GM18505 (cell line): ENCODE measurements at regions not wholly inside any gene's neighbourhood (a gene's known extent, or its start where the extent isn't known, plus 50 kb on each side); places are given as distances from the start of the nearest gene placed in this dataset.
"Not testable (repeated sequence)": the region's sequence is repeated elsewhere in the genome, so short reads cannot be mapped to it uniquely, and the experiment has no call there.

ENCODE experiments used
- ATAC-seq: cut with Tn5 transposase; IDR thresholded peaks from one replicate; pipeline ENCODE4 v1.9.1; 2021; ENCODE audit not compliant: unreplicated experiment
- POLR2A ChIP-seq: IDR thresholded peaks from 4 replicates; pipeline ENCODE4 v1.6.1; 2011; ENCODE audit warnings: borderline replicate concordance; ENCODE audit not compliant: insufficient read depth, insufficient read length; ENCODE audit errors: extremely low read depth

DNA sequence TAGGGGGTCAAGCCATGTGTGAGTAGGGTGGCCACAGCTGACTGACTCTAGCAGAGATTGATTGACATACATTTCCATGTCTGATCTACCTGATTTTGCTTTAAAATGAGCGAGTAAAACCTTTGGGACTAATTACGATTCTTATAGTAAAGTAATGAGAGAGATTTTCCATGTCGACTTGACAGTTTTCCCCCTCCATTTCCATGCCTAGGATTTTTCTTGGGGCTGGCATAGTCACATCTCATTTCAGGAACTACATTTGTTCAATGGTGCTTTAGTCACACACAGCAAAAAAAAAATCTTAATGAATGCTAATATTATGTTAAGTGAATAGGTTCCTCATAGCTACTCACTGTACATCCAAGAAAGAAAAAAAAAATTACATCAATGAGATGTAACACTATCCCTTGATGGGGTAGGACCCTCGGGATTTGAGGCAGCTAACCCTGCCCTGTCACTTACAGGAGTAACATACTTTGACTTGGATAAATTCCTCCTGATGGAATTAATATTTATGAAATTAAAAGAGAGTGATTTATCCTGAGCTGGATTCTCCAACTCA, 690.9 kb downstream of the TDRD15 start:
- ATAC-seq: no peak
- no peak for TF ChIP-seq POLR2A

- TF ChIP-seq POLR2A: no peak
- ATAC-seq: no peak
Measured at GRCh38 chr2:21818212-21818795, 694.5 kb downstream of the TDRD15 start.

DNA sequence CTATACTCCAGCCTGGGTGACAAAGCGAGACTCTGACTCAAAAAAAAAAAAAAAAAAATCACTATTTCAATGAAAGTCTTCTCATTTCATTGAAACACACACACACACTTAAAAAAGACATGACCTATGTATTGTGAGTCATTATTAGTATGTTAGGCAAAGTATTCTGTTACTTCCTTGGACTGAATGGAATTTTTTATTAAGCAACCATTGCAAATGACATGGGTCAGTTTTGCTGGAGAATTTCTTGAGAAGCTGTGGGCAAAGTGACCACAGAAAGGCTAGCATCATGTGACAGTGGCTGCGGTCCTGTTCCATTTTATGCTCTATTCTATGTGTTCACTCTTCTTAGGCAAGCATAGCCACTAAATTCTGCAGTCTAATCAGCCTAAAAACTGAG, 695.7 kb downstream of the TDRD15 start:
- ATAC-seq: no peak
- TF ChIP-seq POLR2A: no peak

DNA sequence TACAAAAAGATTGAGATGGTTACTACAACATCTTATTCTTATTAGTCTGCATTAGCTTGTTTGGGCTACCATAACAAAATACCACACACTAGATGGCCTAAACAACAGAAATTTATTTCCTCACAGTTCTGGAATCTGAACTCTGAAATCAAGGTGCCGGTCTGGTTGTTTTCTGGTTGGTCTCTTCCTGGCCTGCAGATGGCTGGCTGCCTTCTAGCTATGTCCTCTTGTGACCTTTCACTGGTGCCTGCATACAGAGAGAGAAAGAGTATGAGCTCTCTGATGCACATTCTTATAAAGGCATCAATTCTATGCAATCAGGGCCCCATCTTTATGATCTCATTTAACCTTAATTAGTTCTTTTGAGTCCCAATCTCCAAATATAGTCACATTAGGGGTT, 696.5 kb downstream of the TDRD15 start:
- ATAC-seq: no peak
- no peak for TF ChIP-seq POLR2A

DNA sequence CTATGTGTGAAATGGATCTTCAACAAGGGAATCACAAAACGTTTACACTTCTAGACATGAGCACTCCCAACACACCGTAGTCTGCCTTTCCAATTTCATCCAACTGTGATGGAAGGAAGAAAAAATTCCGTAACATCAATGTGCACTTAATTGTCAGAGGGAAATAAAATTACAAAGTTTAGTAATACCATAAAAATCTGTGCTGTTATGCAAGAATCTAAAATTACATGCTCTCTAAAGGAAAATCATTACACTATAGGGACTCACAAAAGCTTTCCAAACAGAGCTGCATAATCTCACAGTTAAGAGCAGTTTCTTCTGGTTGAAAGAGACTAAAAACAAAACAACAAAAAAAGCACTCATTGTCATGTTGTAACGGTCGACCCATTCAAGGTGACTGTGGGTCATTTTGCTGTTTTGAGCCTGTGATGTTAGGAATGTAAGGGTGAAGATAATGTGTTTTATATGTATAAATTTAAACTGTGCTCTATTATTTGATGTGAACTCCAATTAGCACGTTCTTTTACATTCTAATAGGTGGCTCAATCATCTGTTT, 698.0 kb downstream of the TDRD15 start:
- ATAC-seq: no peak

GRCh38 chr2:21822505-21822904, 698.7 kb downstream of the TDRD15 start:
- ATAC-seq: no peak
- TF ChIP-seq POLR2A: no peak

More for the DNA sequence above, 698.0 kb downstream of the TDRD15 start:
- TF ChIP-seq POLR2A: no peak

DNA sequence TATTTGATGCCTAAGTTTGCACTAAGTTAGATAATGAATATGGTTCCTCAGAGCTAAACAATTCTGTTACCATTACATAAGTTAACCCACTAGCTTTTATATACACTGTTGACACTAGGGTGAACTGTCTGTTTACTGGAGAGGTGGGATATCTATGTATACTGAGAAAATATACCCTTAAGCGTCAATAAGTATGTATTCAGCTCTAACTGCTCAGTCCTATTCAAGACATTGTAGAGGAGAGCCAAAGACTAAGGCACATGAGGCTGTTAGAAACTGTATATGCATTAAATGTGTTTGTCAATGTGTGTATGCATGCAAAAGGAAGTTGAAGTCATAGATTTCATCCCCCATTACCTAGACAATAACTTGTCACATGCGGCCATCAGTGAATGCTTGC, 710.0 kb downstream of the TDRD15 start:
- no peak for ATAC-seq
- no peak for TF ChIP-seq POLR2A

- no peak for TF ChIP-seq POLR2A
- no peak for ATAC-seq
Measured at GRCh38 chr2:21836261-21836660, 712.5 kb downstream of the TDRD15 start.

- no peak for ATAC-seq
- no peak for TF ChIP-seq POLR2A
Measured at GRCh38 chr2:21836719-21837118, 713.0 kb downstream of the TDRD15 start.

DNA sequence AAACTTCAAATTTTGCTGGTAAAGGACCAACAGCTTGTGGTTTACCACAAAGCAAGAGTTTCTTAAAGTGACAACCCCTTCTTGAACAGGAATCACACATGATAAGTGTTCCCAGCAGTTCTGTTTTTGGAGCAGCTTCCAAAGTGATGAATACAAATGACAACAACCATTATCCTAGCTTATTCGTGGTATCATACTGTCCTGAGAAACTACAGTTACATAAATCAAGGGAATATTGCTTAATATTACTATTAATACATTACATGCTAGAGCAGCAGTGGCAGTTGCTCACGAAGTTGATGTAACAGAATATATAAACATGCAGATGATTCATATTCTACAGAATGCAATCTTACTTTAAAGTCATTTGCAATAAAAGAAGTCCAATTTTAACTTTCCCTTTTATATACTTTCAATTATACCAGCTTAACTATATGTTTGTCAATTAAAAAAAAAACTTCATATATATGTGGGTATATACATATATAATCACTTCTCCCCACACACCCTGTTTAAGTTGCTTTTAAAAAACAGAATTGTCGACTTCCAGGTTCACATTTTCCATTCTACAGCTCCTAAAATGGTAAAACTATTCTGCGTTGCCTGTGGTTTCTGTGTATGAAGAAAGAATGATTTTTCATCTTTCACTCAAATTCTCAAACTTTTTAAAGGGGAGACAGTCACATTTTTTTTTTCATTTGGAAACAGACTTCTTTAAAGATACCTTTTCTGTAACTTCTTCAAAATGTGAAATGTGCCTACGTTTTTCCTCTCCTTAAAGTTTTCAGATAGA, 713.6 kb downstream of the TDRD15 start:
- no peak for TF ChIP-seq POLR2A
- no peak for ATAC-seq

DNA sequence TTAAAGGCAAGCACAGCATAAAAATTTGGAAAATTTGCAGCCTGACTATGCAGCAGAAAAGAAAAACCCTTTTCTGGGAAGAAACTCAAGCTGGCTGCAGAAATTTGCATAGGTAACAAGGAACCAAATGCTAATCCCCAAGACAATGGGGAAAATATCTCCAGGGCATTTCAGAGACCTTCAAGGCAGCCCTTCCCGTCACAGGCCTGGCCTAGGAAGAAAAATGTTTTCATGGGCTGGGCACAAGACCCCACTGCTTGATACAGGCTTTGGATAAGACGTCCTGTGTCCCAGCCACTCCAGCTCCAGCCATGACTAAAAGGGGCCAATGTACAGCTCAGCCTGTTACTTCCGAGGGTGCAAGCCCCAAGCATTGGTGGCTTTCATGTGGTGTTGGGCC, 717.6 kb downstream of the TDRD15 start:
- no peak for TF ChIP-seq POLR2A
- no peak for ATAC-seq

DNA sequence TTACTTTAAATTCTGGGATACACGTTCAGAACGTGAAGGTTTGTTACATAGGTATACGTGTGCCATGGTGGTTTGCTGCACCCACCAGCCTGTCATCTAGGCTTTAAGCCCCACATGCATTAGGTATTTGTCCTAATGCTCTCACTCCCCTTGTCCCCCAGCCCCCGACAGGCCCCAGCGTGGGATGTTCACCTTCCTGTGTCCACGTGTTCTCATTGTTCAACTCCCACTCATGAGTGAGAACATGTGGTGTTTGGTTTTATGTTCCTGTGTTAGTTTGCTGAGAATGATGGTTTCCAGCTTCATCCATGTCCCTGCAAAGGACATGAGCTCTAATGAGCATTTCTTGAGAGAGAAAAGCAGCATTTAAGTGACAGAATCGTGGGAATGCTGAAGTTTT, 726.6 kb downstream of the TDRD15 start:
- not testable (repeated sequence) for ATAC-seq

DNA sequence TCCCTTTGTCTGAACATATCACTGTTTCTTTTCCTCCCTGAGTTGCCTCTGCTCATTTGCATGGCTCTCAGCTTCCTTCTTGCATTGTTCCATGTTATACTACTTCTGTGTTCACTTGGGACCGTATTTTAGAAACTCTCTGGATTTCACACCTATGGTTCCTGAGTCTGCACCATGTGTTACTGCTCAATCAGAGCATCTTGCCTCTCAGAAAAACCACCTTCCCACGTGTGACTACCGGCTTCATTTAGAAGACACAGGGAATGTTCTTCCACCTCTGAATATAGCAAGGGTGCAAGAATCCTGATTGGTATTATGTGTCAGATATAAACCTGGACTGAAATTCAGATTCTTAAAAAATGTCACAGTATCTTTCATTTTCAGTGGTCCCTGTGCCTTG, 731.2 kb downstream of the TDRD15 start:
- no peak for TF ChIP-seq POLR2A
- ATAC-seq: no peak

- no peak for TF ChIP-seq POLR2A
- ATAC-seq: no peak
Measured at GRCh38 chr2:21856708-21857107, 732.9 kb downstream of the TDRD15 start.
